ENCODE measurements at regions not wholly inside any gene's neighbourhood (a gene's known extent, or its start where the extent isn't known, plus 50 kb on each side); places are given as distances from the start of the nearest gene placed in this dataset.
"Not testable (repeated sequence)": the region's sequence is repeated elsewhere in the genome, so short reads cannot be mapped to it uniquely, and the experiment has no call there.

GRCh38 chr4:104128031-104128849 is 366.5 kb downstream of the CXXC4 start:
- DNase-seq, result no peak

GRCh38 chr4:104123021-104123420 is 371.7 kb downstream of the CXXC4 start:
- no peak for DNase-seq

- no peak for DNase-seq
Observed at GRCh38 chr4:104117776-104118175, 376.9 kb downstream of the CXXC4 start.

- no peak for DNase-seq
Observed at GRCh38 chr4:104113850-104114249, 380.8 kb downstream of the CXXC4 start.

- DNase-seq, result no peak
Observed at GRCh38 chr4:104099141-104099540, 379.4 kb upstream of the TACR3 start.

GRCh38 chr4:104093247-104093646 is 373.5 kb upstream of the TACR3 start:
- no peak for DNase-seq

- DNase-seq, result no peak
Observed at GRCh38 chr4:104073229-104073628, 353.4 kb upstream of the TACR3 start.

- DNase-seq, result no peak
Observed at GRCh38 chr4:104066533-104066932, 346.7 kb upstream of the TACR3 start.

GRCh38 chr4:104064646-104065577 is 345.1 kb upstream of the TACR3 start:
- DNase-seq, result peak; percentile 13

- no peak for DNase-seq
Observed at GRCh38 chr4:104063341-104063740, 343.6 kb upstream of the TACR3 start.

GRCh38 chr4:104044369-104044768 is 324.6 kb upstream of the TACR3 start:
- no peak for DNase-seq

GRCh38 chr4:104032896-104033295 is 313.1 kb upstream of the TACR3 start:
- DNase-seq, result no peak

GRCh38 chr4:104025251-104025650 is 305.5 kb upstream of the TACR3 start:
- no peak for DNase-seq

- DNase-seq, result no peak
Observed at GRCh38 chr4:104022831-104023230, 303.0 kb upstream of the TACR3 start.

- DNase-seq, result no peak
Observed at GRCh38 chr4:104022226-104022625, 302.4 kb upstream of the TACR3 start.

GRCh38 chr4:104020641-104021040 is 300.9 kb upstream of the TACR3 start:
- DNase-seq, result no peak

- no peak for DNase-seq
Observed at GRCh38 chr4:104017213-104017612, 297.4 kb upstream of the TACR3 start.

GRCh38 chr4:104015680-104016079 is 295.9 kb upstream of the TACR3 start:
- DNase-seq, result no peak

GRCh38 chr4:104010722-104011121 is 290.9 kb upstream of the TACR3 start:
- no peak for DNase-seq

- DNase-seq, result not testable (repeated sequence)
Observed at GRCh38 chr4:104002318-104002717, 282.5 kb upstream of the TACR3 start.

GRCh38 chr4:103998756-103999155 is 279.0 kb upstream of the TACR3 start:
- DNase-seq, result no peak

GRCh38 chr4:103996637-103997036 is 276.9 kb upstream of the TACR3 start:
- no peak for DNase-seq

GRCh38 chr4:103996064-103996463 is 276.3 kb upstream of the TACR3 start:
- no peak for DNase-seq

GRCh38 chr4:103994059-103994458 is 274.3 kb upstream of the TACR3 start:
- no peak for DNase-seq
